PC-3 (cell line): ENCODE measurements at regions not wholly inside any gene's neighbourhood (a gene's known extent, or its start where the extent isn't known, plus 50 kb on each side); places are given as distances from the start of the nearest gene placed in this dataset.

Experiments
- ATAC-seq: fragments of 200-7000 bp; cut with Tn5 transposase; 2 replicates; pipeline ENCODE4 v1.9.1; 2020; ENCODE audit warnings: mild to moderate bottlenecking, moderate library complexity
- BruUV-seq: library from RNA; stranded (reverse); fragments of 400-500 nt; replicated peaks from 2 replicates; lab custom pipeline; 2021; lab: Mats Ljungman, UMichigan
- CTCF ChIA-PET: fragments of 300-600 bp; sonication (Branson Sonifier 250); formaldehyde crosslinking; loops from one replicate; lab custom pipeline; 2022; ENCODE audit warnings: antibody characterized with exemption; lab: Charles Lee
- POLR2A ChIA-PET: fragments of 300-600 bp; sonication (Branson Sonifier 250); formaldehyde crosslinking; loops from one replicate; lab custom pipeline; 2022; ENCODE audit warnings: antibody characterized with exemption; ENCODE audit not compliant: unreplicated experiment; lab: Charles Lee
- DNase-seq: peaks from one replicate; pipeline ENCODE4 v3.0.0-alpha.2; 2015
- H2AFZ ChIP-seq: fragments of 300-600 bp; sonication (generic); 2 replicates; pipeline ENCODE4 v1.6.0; 2016; ENCODE audit warnings: antibody characterized with exemption, low read length
- H3F3A ChIP-seq: fragments of 300-600 bp; sonication (generic); one replicate; pipeline ENCODE4 v1.6.0; 2017; ENCODE audit warnings: antibody characterized with exemption, low read length, control low read depth, mild to moderate bottlenecking; ENCODE audit not compliant: unreplicated experiment
- H3K27ac ChIP-seq: fragments of 300-600 bp; sonication (generic); 2 replicates; pipeline ENCODE4 v1.5.1; 2016; ENCODE audit warnings: mild to moderate bottlenecking, low read length
- H3K27me3 ChIP-seq: fragments of 300-600 bp; sonication (generic); 2 replicates; pipeline ENCODE4 v1.6.1; 2016; ENCODE audit warnings: low read length, mixed read lengths
- H3K36me3 ChIP-seq: fragments of 300-600 bp; sonication (generic); 2 replicates; pipeline ENCODE4 v1.6.1; 2016; ENCODE audit warnings: low read depth, mixed run types, low read length, mixed read lengths
- H3K4me1 ChIP-seq: fragments of 300-600 bp; sonication (generic); 2 replicates; pipeline ENCODE4 v1.5.1; 2016; ENCODE audit warnings: low read length; ENCODE audit not compliant: insufficient read depth
- H3K4me2 ChIP-seq: fragments of 300-600 bp; sonication (generic); 2 replicates; pipeline ENCODE4 v1.6.0; 2016; ENCODE audit warnings: low read length
- H3K4me3 ChIP-seq: fragments of 300-600 bp; sonication (generic); 2 replicates; pipeline ENCODE4 v1.5.1; 2016; ENCODE audit warnings: mild to moderate bottlenecking, low read length, mixed read lengths
- H3K79me2 ChIP-seq: fragments of 300-600 bp; sonication (generic); 2 replicates; pipeline ENCODE4 v1.6.1; 2017; ENCODE audit warnings: low read length, mixed read lengths
- H3K9ac ChIP-seq: fragments of 300-600 bp; sonication (generic); 2 replicates; pipeline ENCODE4 v1.6.0; 2016; ENCODE audit warnings: mild to moderate bottlenecking, low read length
- H3K9me2 ChIP-seq: fragments of 300-600 bp; sonication (generic); replicated peaks from 2 replicates; pipeline ENCODE4 v1.6.1; 2016; ENCODE audit warnings: mixed run types, low read length, mixed read lengths
- H3K9me3 ChIP-seq: fragments of 300-600 bp; sonication (generic); 2 replicates; pipeline ENCODE4 v1.6.1; 2016; ENCODE audit warnings: low read length, mixed read lengths
- H4K20me1 ChIP-seq: fragments of 300-600 bp; sonication (generic); 2 replicates; pipeline ENCODE4 v1.6.1; 2016; ENCODE audit warnings: low read length, mixed read lengths
- EZH2 ChIP-seq: fragments of 300-600 bp; sonication (generic); IDR thresholded peaks from one replicate; pipeline ENCODE4 v1.6.1; 2017; ENCODE audit warnings: antibody characterized with exemption, mild to moderate bottlenecking, low read length; ENCODE audit not compliant: unreplicated experiment
- EZH2phosphoT487 ChIP-seq: fragments of 300-600 bp; sonication (generic); IDR thresholded peaks from 2 replicates; pipeline ENCODE4 v1.6.1; 2018; ENCODE audit warnings: mild to moderate bottlenecking, antibody characterized with exemption, low read length, borderline replicate concordance
- intact Hi-C: fragments of 100-400 bp; cut with micrococcal nuclease; formaldehyde crosslinking; loops from 2 replicates; pipeline ENCODE4 v1.9.0; 2023
- TF ChIP-seq, protein P1 (sequence below): fragments of 300-600 bp; sonication (generic); conservative IDR thresholded peaks from 2 replicates; pipeline ENCODE4 v1.5.1; 2017; ENCODE audit warnings: antibody characterized with exemption, low read depth, mild to moderate bottlenecking, low read length

DNA sequence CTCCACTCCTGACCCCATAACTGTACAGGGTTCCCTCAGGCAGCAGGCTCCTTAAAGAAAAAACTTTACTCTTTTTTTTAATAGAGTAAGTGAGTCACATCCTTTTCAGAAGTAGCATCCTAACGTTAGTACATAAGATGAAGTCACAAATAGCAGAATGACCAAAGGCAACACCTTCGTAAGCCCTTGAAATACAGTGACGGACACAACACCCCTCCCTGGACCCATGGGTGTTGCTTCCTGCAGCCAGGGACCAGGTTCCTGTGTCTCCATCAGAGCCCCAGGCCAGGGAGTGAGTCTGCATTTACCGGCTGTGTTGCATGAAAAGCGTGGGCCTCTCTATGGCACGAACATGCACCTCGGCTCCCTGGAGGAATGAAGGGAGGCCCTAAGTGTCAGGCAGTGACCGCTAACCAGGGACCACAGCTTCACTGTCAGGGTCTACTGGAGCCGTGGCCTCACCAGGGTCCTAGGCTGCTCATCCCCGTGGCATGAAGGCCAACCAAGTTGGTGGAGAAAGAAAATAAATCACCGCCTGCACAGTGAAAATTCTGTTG, 340.0 kb upstream of the SFSWAP start:
- H3K27me3 ChIP-seq = peaks cover 41% of the 10 kb centered on the region
- no peaks in the 10 kb centered on the region for H3K4me1 ChIP-seq
- no peak for ATAC-seq
- no peaks in the 10 kb centered on the region for H3K9me2 ChIP-seq
- H4K20me1 ChIP-seq = no peaks in the 10 kb centered on the region
- no peaks in the 10 kb centered on the region for H3K79me2 ChIP-seq
- H2AFZ ChIP-seq = no peak overlapping the region
- no peak overlapping the region for H3K27ac ChIP-seq
- no peak overlapping the region for H3K4me3 ChIP-seq
- POLR2A ChIA-PET = no interaction called here
- no peak overlapping the region for H3K4me2 ChIP-seq
- no peaks in the 10 kb centered on the region for H3K9me3 ChIP-seq
- intact Hi-C loops = no loop called here
- DNase-seq = no peak
- no peaks in the 10 kb centered on the region for H3K36me3 ChIP-seq
- no peaks in the 10 kb centered on the region for H3F3A ChIP-seq
- BruUV-seq = no TSS peak
- CTCF ChIA-PET = no interaction called here
- no peak overlapping the region for H3K9ac ChIP-seq
- TF ChIP-seq EZH2phosphoT487 (no peak), EZH2 (no peak)
- TF ChIP-seq, protein P1, sequence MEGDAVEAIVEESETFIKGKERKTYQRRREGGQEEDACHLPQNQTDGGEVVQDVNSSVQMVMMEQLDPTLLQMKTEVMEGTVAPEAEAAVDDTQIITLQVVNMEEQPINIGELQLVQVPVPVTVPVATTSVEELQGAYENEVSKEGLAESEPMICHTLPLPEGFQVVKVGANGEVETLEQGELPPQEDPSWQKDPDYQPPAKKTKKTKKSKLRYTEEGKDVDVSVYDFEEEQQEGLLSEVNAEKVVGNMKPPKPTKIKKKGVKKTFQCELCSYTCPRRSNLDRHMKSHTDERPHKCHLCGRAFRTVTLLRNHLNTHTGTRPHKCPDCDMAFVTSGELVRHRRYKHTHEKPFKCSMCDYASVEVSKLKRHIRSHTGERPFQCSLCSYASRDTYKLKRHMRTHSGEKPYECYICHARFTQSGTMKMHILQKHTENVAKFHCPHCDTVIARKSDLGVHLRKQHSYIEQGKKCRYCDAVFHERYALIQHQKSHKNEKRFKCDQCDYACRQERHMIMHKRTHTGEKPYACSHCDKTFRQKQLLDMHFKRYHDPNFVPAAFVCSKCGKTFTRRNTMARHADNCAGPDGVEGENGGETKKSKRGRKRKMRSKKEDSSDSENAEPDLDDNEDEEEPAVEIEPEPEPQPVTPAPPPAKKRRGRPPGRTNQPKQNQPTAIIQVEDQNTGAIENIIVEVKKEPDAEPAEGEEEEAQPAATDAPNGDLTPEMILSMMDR = no peak

DNA sequence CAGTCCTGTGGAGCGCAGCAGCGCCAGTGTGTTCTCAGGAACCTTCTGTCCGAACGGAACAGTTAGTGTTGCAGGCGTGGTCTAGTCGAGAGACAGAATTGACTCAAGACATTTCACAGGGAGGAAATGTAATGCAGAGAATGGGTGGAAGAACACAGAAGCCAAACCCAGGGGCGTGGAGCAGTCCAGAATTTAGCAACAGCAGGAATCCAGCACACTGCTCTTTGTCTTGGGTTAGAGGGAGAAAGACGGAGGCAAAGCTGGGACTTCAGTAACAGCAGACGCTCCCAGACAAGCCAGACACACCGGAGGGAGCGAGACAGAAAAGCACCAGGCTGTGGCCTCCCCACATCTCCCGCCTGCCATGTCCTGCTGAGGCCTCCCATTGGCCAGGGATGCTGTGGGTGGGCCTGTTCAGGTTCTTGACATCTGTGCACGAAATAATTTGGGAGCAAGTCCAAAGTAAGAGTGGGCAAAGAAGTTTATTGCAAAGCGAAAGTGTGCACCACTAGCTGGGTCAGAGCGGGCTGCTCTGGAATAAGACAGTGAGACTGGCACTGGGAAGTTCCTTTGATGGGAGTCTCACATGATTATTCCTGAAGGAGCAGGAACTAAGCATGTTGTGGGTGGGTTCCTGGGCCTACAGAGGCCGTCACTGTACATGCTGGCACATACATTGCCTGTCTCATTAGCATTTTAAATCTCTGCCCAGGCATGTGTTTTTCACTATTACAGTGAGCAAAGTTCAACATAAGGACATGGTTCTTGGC, 339.3 kb upstream of the SFSWAP start:
- Histone ChIP-seq H3K9me3 (no peaks in the 10 kb centered on the region), H3K27ac (no peak overlapping the region), H4K20me1 (no peaks in the 10 kb centered on the region), H2AFZ (no peak overlapping the region), H3F3A (no peaks in the 10 kb centered on the region), H3K4me3 (no peak overlapping the region), H3K9me2 (no peaks in the 10 kb centered on the region), H3K4me1 (no peaks in the 10 kb centered on the region), H3K9ac (no peak overlapping the region), H3K27me3 (peaks cover 42% of the 10 kb centered on the region), H3K79me2 (no peaks in the 10 kb centered on the region), H3K36me3 (no peaks in the 10 kb centered on the region), H3K4me2 (no peak overlapping the region)
- TF ChIP-seq EZH2 = no peak
- TF ChIP-seq, protein P1 = no peak
- intact Hi-C loops = no loop called here
- ChIA-PET POLR2A (no interaction called here), CTCF (no interaction called here)
- no peak for DNase-seq
- no TSS peak for BruUV-seq
- ATAC-seq = no peak

DNA sequence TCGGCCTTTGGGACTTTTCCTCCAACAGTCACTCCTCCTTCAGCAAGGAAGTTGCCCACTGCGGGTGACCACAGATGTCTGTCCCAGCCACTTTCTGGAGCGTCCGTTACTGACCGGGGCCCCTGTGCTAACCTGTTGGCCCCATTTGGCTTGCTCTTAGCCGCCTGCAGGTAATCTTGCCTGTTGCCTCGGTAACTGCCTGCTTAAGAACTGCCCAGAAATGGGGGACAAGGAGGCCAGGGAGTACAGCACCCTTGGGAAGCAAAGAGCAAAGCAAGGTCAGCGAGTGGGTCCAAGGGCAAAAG, 338.8 kb upstream of the SFSWAP start:
- ATAC-seq = no peak
- no peaks in the 10 kb centered on the region for H3K9me2 ChIP-seq
- no peak overlapping the region for H2AFZ ChIP-seq
- BruUV-seq = no TSS peak
- no peaks in the 10 kb centered on the region for H3K36me3 ChIP-seq
- H3K9me3 ChIP-seq = no peaks in the 10 kb centered on the region
- H3K27ac ChIP-seq = no peak overlapping the region
- H3K79me2 ChIP-seq = no peaks in the 10 kb centered on the region
- no peaks in the 10 kb centered on the region for H3F3A ChIP-seq
- H3K27me3 ChIP-seq = peaks cover 47% of the 10 kb centered on the region
- no peak for DNase-seq
- no peak overlapping the region for H3K4me2 ChIP-seq
- ChIA-PET POLR2A (no interaction called here), CTCF (no interaction called here)
- H3K4me1 ChIP-seq = no peaks in the 10 kb centered on the region
- H4K20me1 ChIP-seq = no peaks in the 10 kb centered on the region
- no peak for TF ChIP-seq EZH2
- TF ChIP-seq EZH2phosphoT487 = no peak
- TF ChIP-seq, protein P1 = no peak
- H3K9ac ChIP-seq = no peak overlapping the region
- H3K4me3 ChIP-seq = no peak overlapping the region
- intact Hi-C loops = no loop called here
